HG03139 (cell line): ENCODE measurements at regions not wholly inside any gene's neighbourhood (a gene's known extent, or its start where the extent isn't known, plus 50 kb on each side); places are given as distances from the start of the nearest gene placed in this dataset.
"Not testable (repeated sequence)": the region's sequence is repeated elsewhere in the genome, so short reads cannot be mapped to it uniquely, and the experiment has no call there.

ENCODE experiments used
- ATAC-seq: cut with Tn5 transposase; IDR thresholded peaks from one replicate; pipeline ENCODE4 v1.9.1; 2021; ENCODE audit not compliant: unreplicated experiment

GRCh38 chr20:19110285-19110684 is 102.2 kb upstream of the SLC24A3 start:
- ATAC-seq, result no peak

- ATAC-seq, result no peak
Observed at GRCh38 chr20:19110881-19111460, 101.5 kb upstream of the SLC24A3 start.

- ATAC-seq, result no peak
Observed at GRCh38 chr20:19112828-19113227, 99.6 kb upstream of the SLC24A3 start.

GRCh38 chr20:19113343-19113930 is 99.0 kb upstream of the SLC24A3 start:
- ATAC-seq, result no peak

GRCh38 chr20:19114410-19114809 is 98.0 kb upstream of the SLC24A3 start:
- no peak for ATAC-seq

- no peak for ATAC-seq
Observed at GRCh38 chr20:19115581-19115980, 96.9 kb upstream of the SLC24A3 start.

GRCh38 chr20:19120011-19120410 is 92.4 kb upstream of the SLC24A3 start:
- ATAC-seq, result no peak

- no peak for ATAC-seq
Observed at GRCh38 chr20:19120569-19120968, 91.9 kb upstream of the SLC24A3 start.

GRCh38 chr20:19121463-19121862 is 91.0 kb upstream of the SLC24A3 start:
- no peak for ATAC-seq

GRCh38 chr20:19121916-19122315 is 90.5 kb upstream of the SLC24A3 start:
- ATAC-seq, result no peak

- no peak for ATAC-seq
Observed at GRCh38 chr20:19122395-19122794, 90.0 kb upstream of the SLC24A3 start.

GRCh38 chr20:19125508-19125907 is 86.9 kb upstream of the SLC24A3 start:
- no peak for ATAC-seq

- no peak for ATAC-seq
Observed at GRCh38 chr20:19129306-19129705, 83.1 kb upstream of the SLC24A3 start.

GRCh38 chr20:19129976-19130612 is 82.3 kb upstream of the SLC24A3 start:
- no peak for ATAC-seq

GRCh38 chr20:19130613-19130984 is 81.8 kb upstream of the SLC24A3 start:
- ATAC-seq, result no peak

GRCh38 chr20:19137641-19138040 is 74.8 kb upstream of the SLC24A3 start:
- no peak for ATAC-seq

- no peak for ATAC-seq
Observed at GRCh38 chr20:19138758-19139157, 73.7 kb upstream of the SLC24A3 start.

- ATAC-seq, result not testable (repeated sequence)
Observed at GRCh38 chr20:19139584-19139983, 72.9 kb upstream of the SLC24A3 start.

- no peak for ATAC-seq
Observed at GRCh38 chr20:19141998-19142397, 70.4 kb upstream of the SLC24A3 start.

- no peak for ATAC-seq
Observed at GRCh38 chr20:19143890-19144289, 68.6 kb upstream of the SLC24A3 start.

- no peak for ATAC-seq
Observed at GRCh38 chr20:19161336-19161735, 51.1 kb upstream of the SLC24A3 start.
